Loucy (cell line): ENCODE measurements at regions not wholly inside any gene's neighbourhood (a gene's known extent, or its start where the extent isn't known, plus 50 kb on each side); places are given as distances from the start of the nearest gene placed in this dataset.

Experiments
- EZH2phosphoT487 ChIP-seq: fragments of 200-600 bp; IDR thresholded peaks from 2 replicates; pipeline ENCODE4 v1.6.1; 2018; ENCODE audit warnings: antibody characterized with exemption, mild to moderate bottlenecking, moderate library complexity, borderline replicate concordance
- TF ChIP-seq, protein P1 (sequence below): fragments of 200-600 bp; sonication (generic); conservative IDR thresholded peaks from 2 replicates; pipeline ENCODE4 v1.5.1; 2014; ENCODE audit warnings: mild to moderate bottlenecking, antibody characterized with exemption, low read length

GRCh38 chr12:47353508-47353907, 273.7 kb upstream of the AMIGO2 start:
- TF ChIP-seq, protein P1, sequence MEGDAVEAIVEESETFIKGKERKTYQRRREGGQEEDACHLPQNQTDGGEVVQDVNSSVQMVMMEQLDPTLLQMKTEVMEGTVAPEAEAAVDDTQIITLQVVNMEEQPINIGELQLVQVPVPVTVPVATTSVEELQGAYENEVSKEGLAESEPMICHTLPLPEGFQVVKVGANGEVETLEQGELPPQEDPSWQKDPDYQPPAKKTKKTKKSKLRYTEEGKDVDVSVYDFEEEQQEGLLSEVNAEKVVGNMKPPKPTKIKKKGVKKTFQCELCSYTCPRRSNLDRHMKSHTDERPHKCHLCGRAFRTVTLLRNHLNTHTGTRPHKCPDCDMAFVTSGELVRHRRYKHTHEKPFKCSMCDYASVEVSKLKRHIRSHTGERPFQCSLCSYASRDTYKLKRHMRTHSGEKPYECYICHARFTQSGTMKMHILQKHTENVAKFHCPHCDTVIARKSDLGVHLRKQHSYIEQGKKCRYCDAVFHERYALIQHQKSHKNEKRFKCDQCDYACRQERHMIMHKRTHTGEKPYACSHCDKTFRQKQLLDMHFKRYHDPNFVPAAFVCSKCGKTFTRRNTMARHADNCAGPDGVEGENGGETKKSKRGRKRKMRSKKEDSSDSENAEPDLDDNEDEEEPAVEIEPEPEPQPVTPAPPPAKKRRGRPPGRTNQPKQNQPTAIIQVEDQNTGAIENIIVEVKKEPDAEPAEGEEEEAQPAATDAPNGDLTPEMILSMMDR, result no peak
- TF ChIP-seq EZH2phosphoT487, result no peak
